ENCODE measurements at regions not wholly inside any gene's neighbourhood (a gene's known extent, or its start where the extent isn't known, plus 50 kb on each side); places are given as distances from the start of the nearest gene placed in this dataset.

DNA sequence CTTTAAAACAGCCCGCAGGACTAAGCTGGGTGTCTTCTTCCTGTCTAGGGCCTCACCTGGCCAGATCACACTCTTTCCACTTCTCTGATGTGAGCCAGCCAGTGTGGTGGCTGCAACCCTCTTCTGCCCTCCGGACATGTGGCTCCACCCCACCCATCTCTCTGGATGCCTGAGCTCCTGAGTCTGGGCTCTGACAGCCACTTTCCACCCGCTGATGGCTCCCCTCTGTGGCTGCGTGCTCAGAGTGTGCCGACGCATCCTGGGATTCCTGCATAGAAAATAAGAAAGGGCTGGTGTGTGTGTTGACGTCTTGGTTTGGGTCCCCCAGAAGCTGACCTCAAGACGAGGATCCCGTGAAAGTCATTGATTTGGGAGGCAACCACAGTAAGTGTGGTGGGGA lies 181.6 kb downstream of the URI1 start:
- no peak for ATAC-seq (ENCODE audit: insufficient number of reproducible peaks, low FRiP score, low read depth)
- H3K36me3 ChIP-seq: no peaks in the 10 kb centered on the region
- DNase-seq (ENCODE audit: low spot score): no peak
- H3K27ac ChIP-seq: no peak overlapping the region
- H3K27me3 ChIP-seq (replicated peaks; ENCODE audit: insufficient read depth): no peaks in the 10 kb centered on the region
- no peak overlapping the region for H3K4me3 ChIP-seq
- H3K4me1 ChIP-seq (ENCODE audit: control insufficient read depth in 1 of 2, low read depth in 2 of 2): no peaks in the 10 kb centered on the region
- TF ChIP-seq, protein P1, sequence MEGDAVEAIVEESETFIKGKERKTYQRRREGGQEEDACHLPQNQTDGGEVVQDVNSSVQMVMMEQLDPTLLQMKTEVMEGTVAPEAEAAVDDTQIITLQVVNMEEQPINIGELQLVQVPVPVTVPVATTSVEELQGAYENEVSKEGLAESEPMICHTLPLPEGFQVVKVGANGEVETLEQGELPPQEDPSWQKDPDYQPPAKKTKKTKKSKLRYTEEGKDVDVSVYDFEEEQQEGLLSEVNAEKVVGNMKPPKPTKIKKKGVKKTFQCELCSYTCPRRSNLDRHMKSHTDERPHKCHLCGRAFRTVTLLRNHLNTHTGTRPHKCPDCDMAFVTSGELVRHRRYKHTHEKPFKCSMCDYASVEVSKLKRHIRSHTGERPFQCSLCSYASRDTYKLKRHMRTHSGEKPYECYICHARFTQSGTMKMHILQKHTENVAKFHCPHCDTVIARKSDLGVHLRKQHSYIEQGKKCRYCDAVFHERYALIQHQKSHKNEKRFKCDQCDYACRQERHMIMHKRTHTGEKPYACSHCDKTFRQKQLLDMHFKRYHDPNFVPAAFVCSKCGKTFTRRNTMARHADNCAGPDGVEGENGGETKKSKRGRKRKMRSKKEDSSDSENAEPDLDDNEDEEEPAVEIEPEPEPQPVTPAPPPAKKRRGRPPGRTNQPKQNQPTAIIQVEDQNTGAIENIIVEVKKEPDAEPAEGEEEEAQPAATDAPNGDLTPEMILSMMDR (IDR thresholded peaks at IDR 0.05): no peak
- H3K9me3 ChIP-seq: no peaks in the 10 kb centered on the region

DNA sequence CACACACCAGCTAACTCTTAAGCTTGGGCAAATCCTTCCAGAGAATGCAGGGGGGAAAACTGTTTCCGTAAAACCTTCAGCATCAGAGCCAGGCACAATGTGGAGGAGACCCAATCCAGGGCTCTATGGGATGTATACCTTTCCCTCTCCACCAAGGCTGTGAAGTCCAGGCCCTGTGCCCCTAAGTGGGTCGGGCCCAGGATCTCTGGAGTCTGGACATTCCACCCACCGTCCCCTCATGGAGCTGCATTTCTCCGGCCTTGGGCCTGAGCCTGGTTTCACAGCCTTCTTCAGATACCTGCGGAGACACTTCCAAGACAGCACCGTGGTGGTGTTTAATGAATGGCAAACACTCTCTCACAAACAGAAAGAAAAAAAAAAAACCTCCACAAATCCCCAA lies 186.2 kb downstream of the URI1 start:
- ATAC-seq (ENCODE audit: insufficient number of reproducible peaks, low FRiP score, low read depth) (no peak), DNase-seq (ENCODE audit: low spot score) (no peak)
- TF ChIP-seq, protein P1 (IDR thresholded peaks at IDR 0.05): no peak

DNA sequence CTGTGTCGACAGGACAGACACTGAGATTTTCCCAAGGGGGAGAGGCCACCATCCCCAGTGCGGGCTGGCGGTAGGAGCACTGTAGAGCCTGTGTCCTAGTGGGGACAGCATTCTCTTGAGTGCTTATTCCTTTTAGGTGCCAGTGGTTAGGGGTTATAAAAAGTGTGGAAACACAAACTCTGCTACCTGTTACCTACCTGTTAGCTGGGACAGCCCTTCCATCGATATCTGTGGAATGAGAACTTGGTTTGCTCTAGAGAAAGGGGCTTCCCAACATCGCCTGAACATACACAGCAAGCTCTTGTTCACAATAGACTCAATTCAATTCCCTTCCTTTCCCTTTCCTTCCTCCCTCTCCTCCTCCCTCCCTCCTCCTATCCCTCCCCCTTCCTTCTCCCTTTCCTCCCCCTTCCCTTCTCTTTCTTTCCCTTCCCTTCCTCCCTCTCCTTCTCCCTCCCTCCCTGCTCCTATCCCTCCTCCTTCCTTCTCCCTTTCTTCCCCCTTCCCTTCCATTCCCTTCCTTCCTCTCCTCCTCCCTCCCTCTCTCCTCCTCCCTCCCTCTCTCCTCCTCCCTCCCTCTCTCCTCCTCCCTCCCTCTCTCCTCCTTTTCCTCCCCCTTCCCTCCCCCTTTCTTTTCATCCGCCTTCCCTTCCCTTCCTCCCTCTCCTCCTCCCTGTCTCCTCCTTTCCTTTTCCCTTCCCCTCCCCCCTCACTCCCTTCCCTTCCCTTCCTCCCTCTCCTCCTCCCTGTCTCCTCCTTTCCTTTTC lies 188.5 kb downstream of the URI1 start:
- TF ChIP-seq, protein P1 (IDR thresholded peaks at IDR 0.05): no peak
- Histone ChIP-seq H3K27ac (no peak overlapping the region), H3K27me3 (replicated peaks; ENCODE audit: insufficient read depth) (no peaks in the 10 kb centered on the region), H3K36me3 (no peaks in the 10 kb centered on the region), H3K4me1 (ENCODE audit: control insufficient read depth in 1 of 2, low read depth in 2 of 2) (no peaks in the 10 kb centered on the region), H3K4me3 (no peak overlapping the region), H3K9me3 (no peaks in the 10 kb centered on the region)
- DNase-seq (ENCODE audit: low spot score): no peak
- no peak for ATAC-seq (ENCODE audit: insufficient number of reproducible peaks, low FRiP score, low read depth)

More for the DNA sequence above, 186.2 kb downstream of the URI1 start:
- Histone ChIP-seq H3K36me3 (no peaks in the 10 kb centered on the region), H3K9me3 (no peaks in the 10 kb centered on the region), H3K4me1 (ENCODE audit: control insufficient read depth in 1 of 2, low read depth in 2 of 2) (no peaks in the 10 kb centered on the region), H3K4me3 (no peak overlapping the region), H3K27ac (no peak overlapping the region), H3K27me3 (replicated peaks; ENCODE audit: insufficient read depth) (no peaks in the 10 kb centered on the region)

DNA sequence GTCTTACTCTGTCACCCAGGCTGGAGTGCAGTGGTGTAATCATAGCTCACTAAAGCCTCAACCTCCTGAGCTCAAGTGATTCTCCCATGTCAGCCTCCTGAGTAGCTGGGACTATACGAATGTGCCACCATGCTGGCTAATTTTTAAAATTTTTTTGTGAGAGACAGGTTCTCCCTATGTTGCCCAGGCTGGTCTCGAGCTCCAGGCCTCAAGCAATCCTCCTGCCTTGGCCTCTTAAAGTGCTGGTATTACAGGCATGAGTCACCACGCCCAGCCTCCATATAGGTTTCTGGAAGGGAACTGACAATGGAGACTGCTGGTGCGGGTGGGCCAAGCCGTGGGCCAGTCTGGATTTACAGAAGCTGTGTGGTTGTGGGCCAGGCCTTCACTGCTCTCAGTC lies 189.2 kb downstream of the URI1 start:
- Histone ChIP-seq H3K4me3 (no peak overlapping the region), H3K9me3 (no peaks in the 10 kb centered on the region), H3K36me3 (no peaks in the 10 kb centered on the region), H3K27ac (no peak overlapping the region), H3K27me3 (replicated peaks; ENCODE audit: insufficient read depth) (no peaks in the 10 kb centered on the region), H3K4me1 (ENCODE audit: control insufficient read depth in 1 of 2, low read depth in 2 of 2) (no peaks in the 10 kb centered on the region)
- DNase-seq (ENCODE audit: low spot score) (no peak), ATAC-seq (ENCODE audit: insufficient number of reproducible peaks, low FRiP score, low read depth) (no peak)
- TF ChIP-seq, protein P1 (IDR thresholded peaks at IDR 0.05): no peak

GRCh38 chr19:30131722-30132291 lies 189.8 kb downstream of the URI1 start:
- no peaks in the 10 kb centered on the region for H3K27me3 ChIP-seq (replicated peaks; ENCODE audit: insufficient read depth)
- TF ChIP-seq, protein P1 (IDR thresholded peaks at IDR 0.05): no peak
- no peaks in the 10 kb centered on the region for H3K36me3 ChIP-seq
- DNase-seq (ENCODE audit: low spot score): no peak
- no peak overlapping the region for H3K4me3 ChIP-seq
- H3K4me1 ChIP-seq (ENCODE audit: control insufficient read depth in 1 of 2, low read depth in 2 of 2): no peaks in the 10 kb centered on the region
- no peaks in the 10 kb centered on the region for H3K9me3 ChIP-seq
- no peak for ATAC-seq (ENCODE audit: insufficient number of reproducible peaks, low FRiP score, low read depth)
- no peak overlapping the region for H3K27ac ChIP-seq

All from thoracic aorta (tissue), 2 donors.